IMR-90 (cell line): ENCODE measurements at regions not wholly inside any gene's neighbourhood (a gene's known extent, or its start where the extent isn't known, plus 50 kb on each side); places are given as distances from the start of the nearest gene placed in this dataset.

Experiments
- ATAC-seq: fragments of 200-7000 bp; cut with Tn5 transposase; 2 replicates; pipeline ENCODE4 v1.9.1; 2020; ENCODE audit warnings: low read depth, mild to moderate bottlenecking, moderate library complexity
- BruUV-seq: library from RNA; stranded (reverse); fragments of 400-500 nt; replicated peaks from 2 replicates; lab custom pipeline; 2021; lab: Mats Ljungman, UMichigan
- CTCF ChIA-PET: fragments of 300-600 bp; formaldehyde crosslinking; extraction: SDS; loops from one replicate; lab custom pipeline; 2021; ENCODE audit warnings: antibody characterized with exemption; lab: Yijun Ruan, JAX
- POLR2A ChIA-PET: fragments of 300-600 bp; sonication (Branson Sonifier 250); formaldehyde crosslinking; loops from one replicate; lab custom pipeline; 2022; ENCODE audit warnings: antibody characterized with exemption; ENCODE audit not compliant: unreplicated experiment; lab: Charles Lee
- DNase-seq: peaks from one replicate; pipeline ENCODE4 v3.0.0; 2013
- H2AFZ ChIP-seq: replicated peaks from 2 replicates; pipeline ENCODE3; 2013; ENCODE audit warnings: low read length, mild to moderate bottlenecking; ENCODE audit not compliant: poor library complexity
- H2AK5ac ChIP-seq: 2 replicates; pipeline ENCODE4 v1.6.1; 2013; ENCODE audit warnings: low read depth, low read length, inconsistent platforms
- H2AK9ac ChIP-seq: replicated peaks from 2 replicates; pipeline ENCODE3; 2013; ENCODE audit warnings: mild to moderate bottlenecking, low read depth, low read length, moderate library complexity; ENCODE audit not compliant: poor library complexity
- H2BK120ac ChIP-seq: 2 replicates; pipeline ENCODE4 v1.6.1; 2013; ENCODE audit warnings: low read depth, low read length, inconsistent platforms
- H2BK15ac ChIP-seq: 3 replicates; pipeline ENCODE4 v1.6.1; 2013; ENCODE audit warnings: low read depth, low read length, inconsistent platforms
- H2BK20ac ChIP-seq: 2 replicates; pipeline ENCODE4 v1.6.1; 2013; ENCODE audit warnings: low read depth, mild to moderate bottlenecking, inconsistent platforms, low read length, moderate library complexity
- H2BK5ac ChIP-seq: 2 replicates; pipeline ENCODE4 v1.6.1; 2013; ENCODE audit warnings: mild to moderate bottlenecking, low read depth, low read length, inconsistent platforms; ENCODE audit not compliant: poor library complexity, severe bottlenecking
- H3K14ac ChIP-seq: replicated peaks from 2 replicates; pipeline ENCODE4 v1.6.1; 2013; ENCODE audit warnings: low read depth, low read length, inconsistent platforms
- H3K18ac ChIP-seq: 2 replicates; pipeline ENCODE4 v1.6.1; 2013; ENCODE audit warnings: low read depth, low read length, control low read depth
- H3K23ac ChIP-seq: 2 replicates; pipeline ENCODE4 v1.6.1; 2013; ENCODE audit warnings: low read depth, low read length, inconsistent platforms
- H3K27ac ChIP-seq: 2 replicates; pipeline ENCODE4 v1.5.1; 2013; ENCODE audit warnings: mild to moderate bottlenecking, control low read depth, low read length; ENCODE audit not compliant: insufficient read depth
- H3K27me3 ChIP-seq: 2 replicates; pipeline ENCODE4 v1.6.1; 2013; ENCODE audit warnings: low read length; ENCODE audit not compliant: control insufficient read depth, insufficient read depth
- H3K36me3 ChIP-seq: 2 replicates; pipeline ENCODE4 v1.6.1; 2013; ENCODE audit warnings: low read length, mixed read lengths; ENCODE audit not compliant: control insufficient read depth, insufficient read depth
- H3K4ac ChIP-seq: 2 replicates; pipeline ENCODE4 v1.6.1; 2013; ENCODE audit warnings: low read depth, low read length, inconsistent platforms
- H3K4me1 ChIP-seq: 2 replicates; pipeline ENCODE4 v1.6.1; 2013; ENCODE audit warnings: low read length, mixed read lengths; ENCODE audit not compliant: control insufficient read depth, insufficient read depth
- H3K4me2 ChIP-seq: 2 replicates; pipeline ENCODE4 v1.6.1; 2013; ENCODE audit warnings: low read depth, mild to moderate bottlenecking, control low read depth, low read length, moderate library complexity
- H3K4me3 ChIP-seq: 2 replicates; pipeline ENCODE4 v1.5.1; 2013; ENCODE audit warnings: low read depth, mild to moderate bottlenecking, control low read depth, low read length, moderate library complexity; ENCODE audit not compliant: insufficient read depth
- H3K56ac ChIP-seq: 2 replicates; pipeline ENCODE4 v1.6.1; 2013; ENCODE audit warnings: low read length, inconsistent platforms; ENCODE audit not compliant: insufficient read depth; ENCODE audit errors: extremely low read depth
- H3K79me1 ChIP-seq, 2 experiments: 2 replicates each; pipeline ENCODE4 v1.6.1; 2013; ENCODE audit warnings: low read length in 2 of 2, inconsistent platforms in 1 of 2, low read depth in 1 of 2
- H3K9ac ChIP-seq: 2 replicates; pipeline ENCODE4 v1.6.1; 2013; ENCODE audit warnings: low read depth, low read length, control low read depth
- H3K9me1 ChIP-seq: 2 replicates; pipeline ENCODE4 v1.6.1; 2013; ENCODE audit warnings: low read length, inconsistent platforms; ENCODE audit not compliant: insufficient read depth
- H3K9me3 ChIP-seq: 2 replicates; pipeline ENCODE4 v1.6.1; 2013; ENCODE audit warnings: low read length; ENCODE audit not compliant: control insufficient read depth, insufficient read depth
- H4K20me1 ChIP-seq: 2 replicates; pipeline ENCODE4 v1.6.1; 2013; ENCODE audit warnings: low read length, inconsistent platforms; ENCODE audit not compliant: insufficient read depth
- H4K5ac ChIP-seq: 2 replicates; pipeline ENCODE4 v1.6.1; 2013; ENCODE audit warnings: mild to moderate bottlenecking, low read depth, low read length, control low read depth
- H4K8ac ChIP-seq, 2 experiments: 2 replicates each; pipeline ENCODE4 v1.6.1; 2013; ENCODE audit warnings: low read depth in 2 of 2, low read length in 2 of 2, control low read depth in 1 of 2, inconsistent platforms in 1 of 2
- H4K91ac ChIP-seq: 2 replicates; pipeline ENCODE4 v1.6.1; 2013; ENCODE audit warnings: low read depth, low read length, inconsistent platforms; ENCODE audit not compliant: insufficient read depth
- BHLHE40 ChIP-seq: fragments of 150-350 bp; IDR thresholded peaks from 2 replicates; pipeline ENCODE4 v1.6.1; 2016; ENCODE audit warnings: mild to moderate bottlenecking, low read depth, low read length
- CEBPB ChIP-seq: IDR thresholded peaks from 2 replicates; pipeline ENCODE4 v1.6.1; 2012; ENCODE audit warnings: low read depth, low read length, improper control_type of control experiment
- CTCF ChIP-seq: conservative IDR thresholded peaks from 2 replicates; pipeline ENCODE4 v1.5.1; 2012; ENCODE audit warnings: mild to moderate bottlenecking, low read depth, low read length, improper control_type of control experiment
- FOS ChIP-seq: fragments of 150-350 bp; IDR thresholded peaks from 2 replicates; pipeline ENCODE4 v1.6.1; 2016; ENCODE audit warnings: low read depth, low read length
- MAFK ChIP-seq: IDR thresholded peaks from 2 replicates; pipeline ENCODE4 v1.6.1; 2012; ENCODE audit warnings: low read depth, low read length, improper control_type of control experiment
- MAZ ChIP-seq: IDR thresholded peaks from 2 replicates; pipeline ENCODE4 v1.6.1; 2012; ENCODE audit warnings: low read depth, mild to moderate bottlenecking, low read length, improper control_type of control experiment, moderate library complexity, borderline replicate concordance
- MXI1 ChIP-seq: IDR thresholded peaks from 2 replicates; pipeline ENCODE4 v1.6.1; 2012; ENCODE audit warnings: low read depth, mild to moderate bottlenecking, low read length, moderate library complexity, borderline replicate concordance
- NFE2L2 ChIP-seq: fragments of 150-350 bp; IDR thresholded peaks from 2 replicates; pipeline ENCODE4 v1.6.1; 2016; ENCODE audit warnings: low read depth, mild to moderate bottlenecking, low read length
- POLR2A ChIP-seq: IDR thresholded peaks from 2 replicates; pipeline ENCODE4 v1.6.1; 2012; ENCODE audit warnings: mild to moderate bottlenecking, low read depth, low read length
- RCOR1 ChIP-seq: IDR thresholded peaks from 2 replicates; pipeline ENCODE4 v1.6.1; 2012; ENCODE audit warnings: mild to moderate bottlenecking, low read length, improper control_type of control experiment; ENCODE audit not compliant: insufficient replicate concordance
- RFX5 ChIP-seq: IDR thresholded peaks from 2 replicates; pipeline ENCODE4 v1.8.0; 2012; ENCODE audit warnings: low read depth, mild to moderate bottlenecking, low read length, moderate library complexity
- SMC3 ChIP-seq: fragments of 150-350 bp; IDR thresholded peaks from 2 replicates; pipeline ENCODE4 v1.6.1; 2016; ENCODE audit warnings: low read depth, mild to moderate bottlenecking, antibody characterized with exemption, low read length, moderate library complexity
- WGBS, 2 experiments: methylation state at CpG; one replicate each; pipeline versions ENCODE4 v1.1.5 to v1.1.7; 2013; ENCODE audit warnings: missing lambda C conversion rate in 2 of 2; ENCODE audit not compliant: insufficient read length in 1 of 2; ENCODE audit errors: extremely low coverage in 2 of 2; 5-methylcytosine and 5-hydroxymethylcytosine counted together
- dilution Hi-C: fragments of 300-500 bp; cut with HindIII; formaldehyde crosslinking; loops from one replicate; pipeline ENCODE4 v1.14.3; 2018; ENCODE audit warnings: low sequenced_read_pairs; ENCODE audit not compliant: unreplicated experiment
- in situ Hi-C: fragments of 300-500 bp; cut with MboI; formaldehyde crosslinking; loops from 3 replicates; pipeline ENCODE4 v1.14.3; 2019; ENCODE audit warnings: low sequenced_read_pairs, inconsistent platforms, mixed read lengths
- intact Hi-C: fragments of 100-400 bp; cut with micrococcal nuclease; formaldehyde crosslinking; loops from 2 replicates; pipeline ENCODE4 v1.10.0; 2022
- TF ChIP-seq, protein P1 (sequence below): fragments of 150-350 bp; IDR thresholded peaks from 2 replicates; pipeline ENCODE4 v1.6.1; 2017; ENCODE audit warnings: mild to moderate bottlenecking, antibody characterized with exemption, low read length, low read depth
- TF ChIP-seq, protein P2 (sequence below): fragments of 150-350 bp; IDR thresholded peaks from 2 replicates; pipeline ENCODE4 v1.6.1; 2016; ENCODE audit warnings: low read depth, mild to moderate bottlenecking, low read length, moderate library complexity, borderline replicate concordance

- H3K23ac ChIP-seq, result peak overlapping the region; percentile 68; the same call in 1 of the 2 replicates
- H4K8ac ChIP-seq, result peak overlapping the region; percentile 83 to 87
- BruUV-seq, result no TSS peak
- ChIA-PET POLR2A (no interaction called here), CTCF (interaction anchor here (0.7 kb wide), 1 partner anchor 508 kb away, joined by 3 read pairs; no protein-coding TSS in a partner anchor)
- H2AFZ ChIP-seq, result peak overlapping the region; percentile 45
- peak overlapping the region; percentile 100 for H2BK5ac ChIP-seq
- ATAC-seq (peak; percentile 3; the same call in 1 of the 2 replicates), DNase-seq (peak; percentile 83)
- H3K9me1 ChIP-seq, result peaks cover 13% of the 10 kb centered on the region
- peak overlapping the region; percentile 99 for H2BK120ac ChIP-seq
- peaks cover 25% of the 10 kb centered on the region for H3K4me1 ChIP-seq
- peak overlapping the region; percentile 94 for H2BK20ac ChIP-seq
- peak overlapping the region; percentile 77; the same call in 2 of the 3 replicates for H2BK15ac ChIP-seq
- no peaks in the 10 kb centered on the region for H3K27me3 ChIP-seq
- peak overlapping the region; percentile 94 for H3K27ac ChIP-seq
- H3K4me2 ChIP-seq, result peak overlapping the region; percentile 85
- H3K4me3 ChIP-seq, result no peak overlapping the region
- H4K5ac ChIP-seq, result peak overlapping the region; percentile 84
- no peaks in the 10 kb centered on the region for H3K36me3 ChIP-seq
- TF ChIP-seq CEBPB (no peak), MXI1 (no peak), RCOR1 (no peak), BHLHE40 (no peak), CTCF (no peak), MAFK (no peak), POLR2A (no peak), NFE2L2 (no peak), FOS (no peak), MAZ (no peak), RFX5 (no peak), SMC3 (no peak)
- TF ChIP-seq, protein P1, sequence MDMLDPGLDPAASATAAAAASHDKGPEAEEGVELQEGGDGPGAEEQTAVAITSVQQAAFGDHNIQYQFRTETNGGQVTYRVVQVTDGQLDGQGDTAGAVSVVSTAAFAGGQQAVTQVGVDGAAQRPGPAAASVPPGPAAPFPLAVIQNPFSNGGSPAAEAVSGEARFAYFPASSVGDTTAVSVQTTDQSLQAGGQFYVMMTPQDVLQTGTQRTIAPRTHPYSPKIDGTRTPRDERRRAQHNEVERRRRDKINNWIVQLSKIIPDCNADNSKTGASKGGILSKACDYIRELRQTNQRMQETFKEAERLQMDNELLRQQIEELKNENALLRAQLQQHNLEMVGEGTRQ, result no peak
- TF ChIP-seq, protein P2, sequence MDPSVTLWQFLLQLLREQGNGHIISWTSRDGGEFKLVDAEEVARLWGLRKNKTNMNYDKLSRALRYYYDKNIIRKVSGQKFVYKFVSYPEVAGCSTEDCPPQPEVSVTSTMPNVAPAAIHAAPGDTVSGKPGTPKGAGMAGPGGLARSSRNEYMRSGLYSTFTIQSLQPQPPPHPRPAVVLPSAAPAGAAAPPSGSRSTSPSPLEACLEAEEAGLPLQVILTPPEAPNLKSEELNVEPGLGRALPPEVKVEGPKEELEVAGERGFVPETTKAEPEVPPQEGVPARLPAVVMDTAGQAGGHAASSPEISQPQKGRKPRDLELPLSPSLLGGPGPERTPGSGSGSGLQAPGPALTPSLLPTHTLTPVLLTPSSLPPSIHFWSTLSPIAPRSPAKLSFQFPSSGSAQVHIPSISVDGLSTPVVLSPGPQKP, result no peak
- H3K56ac ChIP-seq, result peak overlapping the region; percentile 75
- no CpG with 5 or more reads among the region's 4 CpGs for WGBS, 2 experiments
- peak overlapping the region; percentile 90 for H3K4ac ChIP-seq
- in situ Hi-C loops (no loop called here), dilution Hi-C loops (no loop called here), intact Hi-C loops (loop anchor here (10.0 kb wide), 1 partner anchor 567 kb away; no protein-coding TSS in a partner anchor)
- no peak overlapping the region for H3K9ac ChIP-seq
- no peaks in the 10 kb centered on the region for H3K79me1 ChIP-seq
- H2AK9ac ChIP-seq, result no peak overlapping the region
- H2AK5ac ChIP-seq, result peak overlapping the region; percentile 95
- H4K91ac ChIP-seq, result peak overlapping the region; percentile 89
- no peaks in the 10 kb centered on the region for H3K9me3 ChIP-seq
- H4K20me1 ChIP-seq, result no peaks in the 10 kb centered on the region
- peak overlapping the region; percentile 82 for H3K18ac ChIP-seq
- peak overlapping the region; percentile 83 for H3K14ac ChIP-seq
Measured at GRCh38 chr6:113351173-113351834, 505.8 kb upstream of the MARCKS start.
